ENCODE measurements at regions not wholly inside any gene's neighbourhood (a gene's known extent, or its start where the extent isn't known, plus 50 kb on each side); places are given as distances from the start of the nearest gene placed in this dataset.
"Not testable (repeated sequence)": the region's sequence is repeated elsewhere in the genome, so short reads cannot be mapped to it uniquely, and the experiment has no call there.

- not testable (repeated sequence) for TF ChIP-seq CTCF (conservative IDR thresholded peaks at IDR 0.05; ENCODE audit: low read depth, low read length); EZH2 (IDR thresholded peaks at IDR 0.05; ENCODE audit: borderline replicate concordance, low read depth, low read length, poor library complexity, severe bottlenecking)
Measured at GRCh38 chr5:20752179-20752578, 764.2 kb upstream of the CDH18 start.

Data from A673 (cell line).